ENCODE measurements at regions not wholly inside any gene's neighbourhood (a gene's known extent, or its start where the extent isn't known, plus 50 kb on each side); places are given as distances from the start of the nearest gene placed in this dataset.
"Not testable (repeated sequence)": the region's sequence is repeated elsewhere in the genome, so short reads cannot be mapped to it uniquely, and the experiment has no call there.

DNA sequence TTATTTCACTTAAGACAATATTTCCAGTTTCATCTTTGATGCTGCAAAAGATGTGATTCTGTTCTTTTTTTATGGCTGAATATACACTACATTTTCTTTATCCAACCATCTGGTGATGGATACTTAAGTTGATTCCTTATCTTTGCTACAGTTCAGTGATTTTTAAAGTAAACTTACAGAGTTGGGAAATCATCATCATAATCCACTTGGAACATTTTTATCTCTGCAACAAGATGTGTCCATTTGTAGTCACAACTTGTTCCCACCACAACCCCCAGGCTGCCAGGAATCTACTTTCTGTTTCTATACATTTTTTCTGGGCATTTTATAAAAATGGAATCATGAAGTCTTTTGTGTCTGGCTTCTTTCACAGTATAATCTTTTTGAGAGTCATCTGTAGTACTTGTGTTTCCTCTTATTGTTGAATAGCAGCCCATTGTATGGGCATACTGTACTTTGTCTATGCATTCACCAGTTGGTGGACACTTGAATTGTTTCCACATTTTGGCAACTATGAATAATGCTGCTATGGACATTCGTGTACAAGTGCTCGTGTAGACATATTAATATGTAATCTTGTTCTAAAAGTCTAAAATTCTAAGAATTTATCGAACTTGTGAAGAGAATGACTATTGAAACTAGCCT, 212.5 kb upstream of the DDHD1 start:
- DNase-seq (ENCODE audit: low read depth) = peak; percentile 75
- TF ChIP-seq, protein P1, sequence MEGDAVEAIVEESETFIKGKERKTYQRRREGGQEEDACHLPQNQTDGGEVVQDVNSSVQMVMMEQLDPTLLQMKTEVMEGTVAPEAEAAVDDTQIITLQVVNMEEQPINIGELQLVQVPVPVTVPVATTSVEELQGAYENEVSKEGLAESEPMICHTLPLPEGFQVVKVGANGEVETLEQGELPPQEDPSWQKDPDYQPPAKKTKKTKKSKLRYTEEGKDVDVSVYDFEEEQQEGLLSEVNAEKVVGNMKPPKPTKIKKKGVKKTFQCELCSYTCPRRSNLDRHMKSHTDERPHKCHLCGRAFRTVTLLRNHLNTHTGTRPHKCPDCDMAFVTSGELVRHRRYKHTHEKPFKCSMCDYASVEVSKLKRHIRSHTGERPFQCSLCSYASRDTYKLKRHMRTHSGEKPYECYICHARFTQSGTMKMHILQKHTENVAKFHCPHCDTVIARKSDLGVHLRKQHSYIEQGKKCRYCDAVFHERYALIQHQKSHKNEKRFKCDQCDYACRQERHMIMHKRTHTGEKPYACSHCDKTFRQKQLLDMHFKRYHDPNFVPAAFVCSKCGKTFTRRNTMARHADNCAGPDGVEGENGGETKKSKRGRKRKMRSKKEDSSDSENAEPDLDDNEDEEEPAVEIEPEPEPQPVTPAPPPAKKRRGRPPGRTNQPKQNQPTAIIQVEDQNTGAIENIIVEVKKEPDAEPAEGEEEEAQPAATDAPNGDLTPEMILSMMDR (conservative IDR thresholded peaks at IDR 0.05; ENCODE audit: low read depth, low read length) = no peak
- no peak overlapping the region for H3K4me3 ChIP-seq (ENCODE audit: low read depth, low read length)

DNA sequence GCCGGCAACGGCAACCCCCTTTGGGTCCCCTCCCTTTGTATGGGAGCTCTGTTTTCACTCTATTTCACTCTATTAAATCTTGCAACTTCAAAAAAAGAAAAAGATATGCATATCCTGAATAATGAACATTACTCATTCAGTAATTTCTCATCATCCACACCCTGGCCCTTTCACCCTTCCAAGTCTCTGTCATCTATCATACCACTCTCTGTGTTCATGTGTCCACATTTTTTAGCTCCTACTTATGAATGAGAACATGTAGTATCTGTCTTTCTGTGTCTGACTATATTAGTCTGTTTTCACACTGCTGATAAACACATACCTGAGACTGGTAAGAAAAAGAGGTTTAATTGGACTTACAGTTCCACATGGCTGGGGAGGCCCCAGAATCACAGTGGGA, 209.8 kb upstream of the DDHD1 start:
- not testable (repeated sequence) for H3K4me3 ChIP-seq (ENCODE audit: low read depth, low read length)
- DNase-seq (ENCODE audit: low read depth) = peak; percentile 34

DNA sequence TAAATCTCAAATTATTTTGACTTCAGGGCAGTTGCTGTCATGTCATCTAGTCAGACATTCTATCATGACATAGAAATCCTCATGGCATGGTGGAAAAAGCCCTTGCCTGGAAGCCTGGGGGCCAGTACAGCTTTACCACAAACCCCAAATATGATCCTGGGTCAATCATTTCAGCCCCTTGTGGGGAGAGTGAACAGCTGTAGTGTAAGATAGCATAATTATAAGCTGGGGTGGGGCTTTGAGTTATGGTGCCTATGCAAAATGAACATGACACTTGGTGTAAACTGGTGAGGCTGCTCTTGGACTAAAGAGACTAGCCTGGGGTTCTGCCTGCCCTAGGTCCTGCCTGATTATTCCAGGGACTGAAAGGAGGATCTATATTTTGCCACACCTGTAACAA, 207.7 kb upstream of the DDHD1 start:
- TF ChIP-seq, protein P1 (conservative IDR thresholded peaks at IDR 0.05; ENCODE audit: low read depth, low read length) = no peak
- no peak for DNase-seq (ENCODE audit: low read depth)
- H3K4me3 ChIP-seq (ENCODE audit: low read depth, low read length) = no peak overlapping the region

DNA sequence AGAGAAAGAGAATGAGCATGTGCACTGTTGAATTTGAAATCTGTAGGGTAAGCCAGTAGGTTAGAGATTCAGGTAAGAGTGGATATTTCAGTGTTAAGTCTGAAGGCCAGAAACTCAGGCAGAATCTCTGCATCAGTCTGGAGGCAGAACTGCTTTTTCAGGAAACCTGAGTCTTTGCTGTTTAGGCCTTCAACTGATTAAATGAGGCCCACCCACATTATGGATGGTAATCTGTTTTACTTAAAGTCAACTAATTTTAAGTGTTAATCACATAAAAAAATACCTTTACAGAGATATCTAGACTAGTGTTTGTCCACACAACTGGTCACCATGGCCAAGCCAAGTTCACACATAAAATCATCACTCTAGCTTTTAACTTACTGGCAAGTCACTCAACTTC, 205.0 kb upstream of the DDHD1 start:
- TF ChIP-seq, protein P1 (conservative IDR thresholded peaks at IDR 0.05; ENCODE audit: low read depth, low read length) = no peak
- H3K4me3 ChIP-seq (ENCODE audit: low read depth, low read length) = no peak overlapping the region
- no peak for DNase-seq (ENCODE audit: low read depth)

DNA sequence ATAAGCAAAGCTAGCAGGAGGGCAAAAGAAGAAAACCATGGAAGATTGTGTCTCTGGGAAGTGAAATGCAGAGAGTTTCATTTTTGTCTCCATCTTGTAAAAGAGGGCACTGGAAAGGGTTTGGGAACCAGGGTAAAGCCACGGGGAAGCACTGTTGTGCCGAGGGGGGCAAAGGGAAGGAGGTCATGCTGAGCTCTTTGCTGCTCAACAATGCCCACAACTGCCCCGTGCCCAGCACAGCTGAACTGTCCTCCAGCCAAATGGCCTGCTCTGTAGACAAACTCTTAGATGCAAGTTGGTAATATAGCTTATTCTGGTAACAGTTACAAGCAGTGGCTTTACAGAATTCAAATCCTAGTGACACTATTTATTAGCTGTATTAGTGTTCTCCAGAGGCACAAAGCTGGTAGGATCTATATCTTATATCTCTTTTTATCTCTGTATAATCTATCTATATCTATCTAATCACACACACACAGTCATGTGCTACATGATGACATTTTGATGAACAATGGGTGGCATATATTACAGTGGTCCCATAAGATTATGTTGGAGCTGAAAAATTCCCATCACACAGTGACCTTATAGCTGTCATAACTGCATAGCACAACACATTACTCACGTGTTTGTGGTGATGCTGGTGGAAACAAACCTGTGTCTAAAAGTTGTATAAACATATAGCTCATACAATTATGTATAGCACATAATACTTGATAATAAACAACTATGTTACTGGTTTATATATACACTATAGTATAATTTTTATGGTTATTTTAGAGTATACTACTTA, 203.4 kb upstream of the DDHD1 start:
- TF ChIP-seq, protein P1 (conservative IDR thresholded peaks at IDR 0.05; ENCODE audit: low read depth, low read length) = no peak
- peak; percentile 47 for DNase-seq (ENCODE audit: low read depth)
- H3K4me3 ChIP-seq (ENCODE audit: low read depth, low read length) = no peak overlapping the region

DNA sequence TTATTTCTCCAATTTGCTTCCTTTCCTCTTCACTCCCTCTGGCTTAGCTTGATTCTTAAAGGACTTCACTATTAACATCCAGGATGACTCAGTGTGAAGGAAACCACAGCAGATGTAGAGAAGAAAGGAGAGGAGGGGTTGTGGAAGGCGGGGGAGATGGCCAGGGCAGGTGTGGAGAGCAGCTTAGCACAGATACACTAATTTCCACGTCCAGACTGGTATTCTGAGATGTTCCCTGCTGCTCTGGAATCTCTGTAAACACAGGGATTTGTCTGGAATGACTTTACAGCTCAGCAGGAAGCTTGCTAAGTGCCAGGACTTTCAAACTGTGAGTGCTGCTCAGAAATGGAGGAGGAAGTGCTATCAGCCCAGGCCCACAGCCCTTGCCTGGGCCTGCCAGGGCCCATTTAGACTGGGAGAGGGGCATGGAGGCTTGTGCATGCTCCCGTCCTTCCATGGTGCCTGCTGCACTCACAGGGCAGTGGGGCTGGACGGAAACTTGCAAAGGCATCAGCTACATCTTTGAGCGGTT, 202.5 kb upstream of the DDHD1 start:
- TF ChIP-seq, protein P1 (conservative IDR thresholded peaks at IDR 0.05; ENCODE audit: low read depth, low read length) = no peak
- H3K4me3 ChIP-seq (ENCODE audit: low read depth, low read length) = no peak overlapping the region
- peak; percentile 91 for DNase-seq (ENCODE audit: low read depth)

DNA sequence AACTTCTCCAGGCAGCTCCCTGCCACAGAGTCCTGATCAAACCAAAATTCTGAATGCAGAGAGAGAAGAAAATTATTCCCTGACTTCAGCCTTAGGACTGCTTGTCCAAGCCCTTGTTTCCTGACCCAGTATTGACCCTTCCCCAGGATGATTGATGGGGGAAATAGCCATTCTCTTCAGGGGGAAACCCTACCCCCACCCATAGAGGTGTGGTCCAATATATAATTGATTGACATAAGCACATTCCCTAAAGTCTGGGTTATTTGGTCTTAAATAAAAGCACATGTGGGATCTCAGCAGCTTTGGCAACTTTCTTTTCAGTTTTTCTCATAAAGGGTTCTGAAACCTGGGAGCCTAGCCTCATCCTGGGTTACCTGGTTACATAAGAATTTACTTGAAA, 201.2 kb upstream of the DDHD1 start:
- DNase-seq (ENCODE audit: low read depth) = no peak
- TF ChIP-seq, protein P1 (conservative IDR thresholded peaks at IDR 0.05; ENCODE audit: low read depth, low read length) = no peak
- H3K4me3 ChIP-seq (ENCODE audit: low read depth, low read length) = no peak overlapping the region

Measured in choroid plexus epithelial cell (primary cell).